T-helper 2 cell (primary cell): ENCODE measurements at regions not wholly inside any gene's neighbourhood (a gene's known extent, or its start where the extent isn't known, plus 50 kb on each side); places are given as distances from the start of the nearest gene placed in this dataset.
"Not testable (repeated sequence)": the region's sequence is repeated elsewhere in the genome, so short reads cannot be mapped to it uniquely, and the experiment has no call there.

ENCODE experiments used
- DNase-seq, 5 experiments: peaks; one replicate each; pipeline versions ENCODE4 v3.0.0 to v3.0.0-alpha.2; 2012 to 2022

- no peak for DNase-seq
Observed at GRCh38 chr4:114251020-114251419, 271.6 kb upstream of the ARSJ start.

DNA sequence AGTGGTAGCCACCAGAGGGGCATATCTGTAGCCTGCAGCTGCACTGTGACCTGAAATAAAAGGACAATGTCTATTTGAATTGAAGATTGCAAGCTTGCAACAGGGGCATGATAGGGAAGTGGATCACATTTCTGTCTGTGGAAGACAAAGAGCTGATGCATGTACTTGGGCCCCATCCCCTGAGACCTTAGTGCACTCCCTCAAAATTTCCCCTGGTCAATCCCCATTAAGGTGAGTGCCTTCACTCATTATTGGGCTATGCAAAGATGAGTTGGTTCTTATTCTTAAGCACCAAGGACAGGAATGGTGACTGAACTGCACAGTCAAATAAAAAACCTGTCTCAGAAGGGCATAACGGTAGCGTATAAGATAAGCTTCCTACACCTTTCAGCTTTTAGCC, 273.1 kb upstream of the ARSJ start:
- DNase-seq = no peak

- DNase-seq = no peak
Observed at GRCh38 chr4:114257501-114257900, 278.1 kb upstream of the ARSJ start.

DNA sequence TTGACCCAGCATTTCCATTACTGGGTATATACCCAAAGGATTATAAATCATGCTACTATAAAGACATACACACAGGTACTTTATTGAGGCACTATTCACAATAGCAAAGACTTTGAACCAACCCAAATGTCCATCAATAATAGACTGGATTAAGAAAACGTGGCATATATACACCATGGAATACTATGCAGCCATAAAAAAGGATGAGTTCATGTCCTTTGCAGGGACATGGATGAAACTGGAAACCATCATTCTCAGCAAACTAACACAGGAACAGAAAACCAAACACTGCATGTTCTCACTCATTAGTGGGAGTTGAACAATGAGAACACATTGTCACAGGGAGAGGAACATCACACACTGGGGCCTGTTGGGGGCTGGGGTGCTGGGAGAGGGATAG, 283.0 kb upstream of the ARSJ start:
- DNase-seq = not testable (repeated sequence)

- no peak for DNase-seq
Observed at GRCh38 chr4:114263233-114263632, 283.8 kb upstream of the ARSJ start.

DNA sequence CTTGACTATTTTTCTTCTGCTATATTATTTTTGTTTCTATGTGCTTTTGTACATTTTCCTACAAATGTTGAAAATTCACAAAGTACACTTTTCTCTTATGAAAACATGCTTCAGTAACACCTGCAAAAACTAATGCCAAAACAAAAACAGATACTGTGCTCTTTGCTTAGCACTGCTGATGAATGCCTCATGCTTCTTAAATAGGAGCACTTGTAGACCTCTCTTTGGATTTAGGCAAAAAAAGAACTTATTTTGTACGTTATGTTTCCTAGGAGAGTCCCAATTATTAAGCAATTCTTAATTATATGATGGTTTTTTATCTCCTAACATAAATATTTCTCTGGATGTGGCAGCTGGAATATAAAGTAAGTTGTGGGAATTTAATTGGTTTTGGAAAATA, 285.0 kb upstream of the ARSJ start:
- DNase-seq = no peak

GRCh38 chr4:114264877-114265291, 285.4 kb upstream of the ARSJ start:
- DNase-seq = no peak

- no peak for DNase-seq
Observed at GRCh38 chr4:114265342-114265741, 285.9 kb upstream of the ARSJ start.

DNA sequence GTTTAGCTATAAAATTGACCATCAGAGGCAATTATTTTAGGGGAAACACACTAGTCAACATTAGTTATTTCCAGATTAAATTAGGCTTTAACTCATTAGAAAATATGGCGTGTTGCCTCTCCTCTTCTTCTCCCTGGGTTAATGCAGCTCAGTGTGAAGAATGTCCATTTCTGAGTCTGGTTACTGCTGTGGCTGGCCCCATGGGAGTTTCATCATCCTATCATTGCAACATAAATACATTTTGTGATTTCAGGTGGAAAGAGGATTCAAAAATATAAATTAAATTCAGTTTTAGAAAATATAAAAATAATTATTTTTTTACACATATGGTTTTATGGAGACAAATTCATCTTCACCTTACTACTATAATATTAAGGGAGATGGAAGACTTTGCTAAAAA, 288.5 kb upstream of the ARSJ start:
- no peak for DNase-seq

GRCh38 chr4:114271031-114271430, 291.6 kb upstream of the ARSJ start:
- no peak for DNase-seq

DNA sequence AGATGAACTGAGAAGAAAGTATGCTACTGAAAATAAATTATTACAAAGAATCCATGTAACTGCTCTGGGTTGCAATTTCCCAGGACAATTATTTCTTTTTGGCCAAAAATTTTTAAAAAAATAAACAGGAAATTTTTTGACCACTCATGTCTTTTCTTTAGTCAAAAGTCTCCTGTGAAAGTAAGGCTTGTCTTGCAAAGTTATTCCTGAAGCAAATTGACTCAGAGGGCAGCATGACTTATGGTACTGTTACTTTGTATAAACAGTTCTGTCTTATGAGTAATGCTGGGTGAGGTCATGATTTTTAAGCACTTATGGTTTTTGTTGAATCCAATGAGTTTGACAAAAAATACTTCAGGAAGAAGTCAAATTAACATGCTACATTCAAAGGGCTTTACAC, 292.8 kb upstream of the ARSJ start:
- no peak for DNase-seq

DNA sequence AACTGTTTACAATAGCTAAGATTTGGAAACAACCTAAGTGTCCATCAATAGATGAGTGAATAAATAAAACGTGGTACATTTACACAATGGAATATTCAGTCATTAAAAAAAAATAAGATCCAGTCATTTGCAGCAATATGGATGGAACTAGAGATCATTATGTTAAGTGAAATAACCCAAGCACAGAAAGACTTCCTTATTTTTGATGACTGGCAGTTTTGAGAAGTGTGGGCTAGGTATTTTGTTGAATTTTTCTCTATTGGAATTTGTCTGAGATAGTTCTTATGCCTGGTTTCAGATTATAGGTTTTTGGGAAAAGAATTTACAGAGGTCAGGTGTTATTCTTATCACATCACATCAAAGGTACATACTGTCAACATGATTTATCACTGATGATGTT, 293.8 kb upstream of the ARSJ start:
- DNase-seq = no peak

GRCh38 chr4:114277690-114278089, 298.2 kb upstream of the ARSJ start:
- DNase-seq = no peak

- DNase-seq = no peak
Observed at GRCh38 chr4:114279066-114279465, 299.6 kb upstream of the ARSJ start.

DNA sequence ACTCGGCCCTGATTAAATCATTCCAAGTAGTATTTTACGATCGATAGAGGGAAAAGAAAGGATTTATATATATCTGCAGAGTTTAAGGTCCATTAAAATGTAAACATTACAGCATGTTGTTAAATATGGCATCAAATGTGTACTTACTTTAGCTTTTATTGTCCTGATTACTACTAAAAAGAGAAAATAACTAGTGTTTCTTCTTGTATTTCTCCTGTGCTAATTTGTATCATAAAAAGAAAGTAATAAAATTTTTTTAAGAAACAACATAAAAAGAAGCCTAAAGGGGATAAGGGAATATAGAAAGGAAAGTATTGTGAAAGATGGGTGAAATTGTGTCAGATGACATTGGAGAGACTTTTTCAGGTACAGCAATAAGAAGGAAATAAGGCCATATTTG, 300.3 kb upstream of the ARSJ start:
- no peak for DNase-seq

GRCh38 chr4:114280645-114281044, 301.2 kb upstream of the ARSJ start:
- no peak for DNase-seq

- DNase-seq = no peak
Observed at GRCh38 chr4:114281164-114281960, 301.9 kb upstream of the ARSJ start.

DNA sequence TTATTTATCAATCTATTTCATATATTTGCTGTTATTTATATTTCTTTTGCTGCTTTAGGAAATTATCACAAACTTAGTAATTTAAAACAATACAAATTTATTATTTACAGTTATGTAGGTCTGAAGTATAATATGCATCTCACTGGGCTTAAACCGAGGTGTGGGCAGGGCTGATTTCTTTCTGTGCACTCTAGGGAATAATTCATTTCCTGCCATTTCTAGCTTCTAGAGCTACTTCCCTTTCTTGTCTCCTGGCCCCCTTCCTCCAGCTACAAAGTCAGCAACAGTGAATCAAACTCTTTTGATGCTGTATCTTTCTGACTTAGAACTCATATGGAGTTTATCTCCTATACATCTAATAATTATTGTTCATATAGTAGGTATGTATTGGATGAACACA, 303.5 kb upstream of the ARSJ start:
- DNase-seq = no peak

DNA sequence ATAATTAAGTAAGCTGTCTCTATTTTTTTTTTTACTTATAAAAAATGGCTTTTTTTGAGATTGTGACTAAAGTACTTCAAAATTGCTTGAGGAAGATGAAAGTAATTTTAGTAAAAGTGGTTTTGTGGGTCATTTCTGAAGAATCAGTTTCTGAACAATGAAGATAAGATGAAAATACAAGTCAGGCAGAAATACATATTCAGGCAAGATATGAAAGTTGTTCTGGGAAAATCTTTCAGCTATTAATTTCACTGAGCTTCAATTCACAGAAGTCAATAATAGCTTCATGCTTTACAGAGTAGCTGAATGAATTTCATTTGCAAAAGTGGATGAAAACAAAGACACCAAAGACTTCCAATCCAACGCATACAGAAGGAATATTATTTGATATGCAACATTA, 305.2 kb upstream of the ARSJ start:
- no peak for DNase-seq

GRCh38 chr4:114286262-114286810, 306.9 kb upstream of the ARSJ start:
- no peak for DNase-seq

GRCh38 chr4:114287079-114287696, 307.7 kb upstream of the ARSJ start:
- no peak for DNase-seq

DNA sequence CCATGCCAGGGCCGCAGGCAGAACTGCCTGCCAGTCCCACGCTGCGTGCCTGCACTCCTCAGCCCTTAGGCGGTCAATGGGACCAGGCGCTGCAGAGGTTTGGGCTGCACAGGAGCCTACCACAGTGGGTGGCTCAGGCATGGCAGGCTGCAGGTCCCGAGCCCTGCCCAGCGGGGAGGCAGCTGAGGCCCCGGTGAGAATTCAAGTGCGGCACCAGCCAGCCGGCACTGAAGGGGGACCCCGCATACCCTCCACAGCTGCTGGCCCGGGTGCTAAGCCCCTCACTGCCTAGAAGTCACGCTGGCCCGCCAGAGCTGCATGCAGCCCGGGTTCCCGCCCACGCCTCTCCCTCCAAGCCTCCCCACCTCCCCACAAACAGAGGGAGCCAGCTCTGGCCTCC, 302.5 kb upstream of the UGT8 start:
- DNase-seq = no peak

DNA sequence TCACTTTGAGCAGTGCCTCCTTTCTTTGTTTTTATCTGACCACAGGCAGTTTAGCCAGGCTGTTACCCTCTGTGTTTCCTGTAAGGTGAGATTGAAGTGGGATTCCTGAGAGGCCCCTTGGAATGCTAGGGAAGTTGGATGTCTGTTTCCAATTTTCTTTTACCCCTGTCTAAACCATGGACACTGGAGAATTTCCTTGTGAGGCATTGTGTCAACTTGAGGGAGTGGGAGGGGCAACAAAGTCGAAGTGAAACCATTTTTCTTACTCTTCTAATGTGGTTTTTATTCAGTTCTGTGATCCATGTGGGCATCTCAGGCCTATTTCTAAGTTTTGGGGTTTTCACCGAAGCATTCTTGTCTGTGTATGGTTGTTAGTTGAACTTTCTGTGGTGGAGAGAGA, 296.1 kb upstream of the UGT8 start:
- no peak for DNase-seq

DNA sequence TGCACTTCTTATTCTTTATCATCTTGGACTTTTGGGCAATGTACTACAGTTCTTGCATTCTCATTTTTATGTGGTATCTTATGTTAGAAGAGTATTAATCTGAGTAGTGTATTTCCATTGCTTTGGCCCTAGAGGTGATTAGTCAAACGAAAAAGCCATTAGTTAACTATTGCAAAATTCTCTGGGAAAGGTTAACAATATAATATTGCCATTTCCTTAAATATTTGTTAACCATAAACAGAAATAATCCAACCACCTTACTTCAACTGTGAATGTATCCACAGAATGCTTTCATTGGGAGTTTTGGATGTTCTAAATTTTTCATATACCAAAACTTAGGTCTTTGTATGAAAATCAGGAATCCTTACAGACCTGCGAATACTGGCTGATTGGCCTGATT, 294.6 kb upstream of the UGT8 start:
- DNase-seq = no peak
